HG03139 (cell line): ENCODE measurements at regions not wholly inside any gene's neighbourhood (a gene's known extent, or its start where the extent isn't known, plus 50 kb on each side); places are given as distances from the start of the nearest gene placed in this dataset.
"Not testable (repeated sequence)": the region's sequence is repeated elsewhere in the genome, so short reads cannot be mapped to it uniquely, and the experiment has no call there.

Experiments
- ATAC-seq: cut with Tn5 transposase; IDR thresholded peaks from one replicate; pipeline ENCODE4 v1.9.1; 2021; ENCODE audit not compliant: unreplicated experiment

DNA sequence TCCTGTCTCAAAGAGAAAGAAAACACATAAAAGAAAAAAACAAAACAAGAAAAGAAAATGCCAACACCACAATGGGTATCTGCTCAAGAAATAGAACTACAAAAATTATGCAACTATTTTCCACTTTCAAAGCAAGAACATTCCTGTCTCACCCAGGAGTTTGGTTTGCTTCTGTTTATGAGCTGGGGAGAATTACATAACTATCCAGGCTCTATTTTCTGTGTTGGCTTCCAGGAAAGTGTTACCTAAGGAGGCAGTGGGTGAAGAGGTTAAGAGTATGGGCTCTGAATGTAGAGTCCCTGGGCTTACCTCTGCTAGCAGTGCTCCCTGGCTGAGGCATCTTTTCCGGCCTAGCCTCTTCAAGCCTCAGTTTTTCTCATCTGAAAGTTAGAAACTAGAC, 426.7 kb downstream of the MIAT start:
- no peak for ATAC-seq

DNA sequence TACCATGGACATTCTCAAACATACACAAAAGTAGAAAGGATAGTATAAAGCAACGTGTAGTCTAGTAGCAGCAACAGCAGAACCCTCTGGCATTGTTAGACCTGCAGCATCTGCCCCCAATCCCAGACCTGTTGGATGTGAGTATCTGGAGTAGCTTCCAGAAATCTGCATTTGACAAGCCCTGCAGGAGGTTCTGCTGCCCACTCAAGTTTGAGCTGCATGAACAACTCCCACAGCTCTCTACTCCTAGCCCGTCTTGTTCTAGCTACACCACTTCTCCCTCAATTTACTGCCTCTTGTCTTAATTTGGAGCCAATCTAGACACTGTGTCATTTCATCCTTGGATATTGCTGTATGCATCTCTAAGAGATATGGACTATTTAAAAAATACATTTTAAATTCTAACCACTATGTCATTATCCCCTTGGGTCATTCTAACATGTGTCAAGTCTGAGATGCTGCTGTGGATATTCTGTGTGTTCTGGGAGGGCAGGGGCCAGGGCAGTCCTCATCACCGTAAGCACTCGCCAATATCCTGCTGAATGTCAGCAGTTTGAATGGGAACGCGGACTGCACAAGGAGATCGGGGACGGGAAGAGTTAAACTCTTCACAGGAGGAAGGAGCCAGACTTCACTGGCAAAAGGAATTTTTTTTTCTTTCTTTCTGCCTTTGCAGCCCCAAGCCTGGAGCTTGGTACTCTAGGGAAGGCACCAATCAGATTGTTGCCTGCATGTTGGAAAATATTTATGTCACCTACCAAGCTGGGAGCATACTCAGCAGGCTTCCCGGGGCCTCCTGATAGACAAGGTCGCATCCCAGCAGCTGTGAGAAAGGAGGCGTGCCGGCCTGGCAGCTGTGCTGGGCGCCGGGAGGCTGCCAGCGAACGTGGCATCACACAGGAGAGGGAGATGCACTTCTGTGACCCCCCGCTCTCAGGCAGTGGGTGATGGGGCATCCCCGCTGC, 429.0 kb downstream of the MIAT start:
- ATAC-seq, result no peak

DNA sequence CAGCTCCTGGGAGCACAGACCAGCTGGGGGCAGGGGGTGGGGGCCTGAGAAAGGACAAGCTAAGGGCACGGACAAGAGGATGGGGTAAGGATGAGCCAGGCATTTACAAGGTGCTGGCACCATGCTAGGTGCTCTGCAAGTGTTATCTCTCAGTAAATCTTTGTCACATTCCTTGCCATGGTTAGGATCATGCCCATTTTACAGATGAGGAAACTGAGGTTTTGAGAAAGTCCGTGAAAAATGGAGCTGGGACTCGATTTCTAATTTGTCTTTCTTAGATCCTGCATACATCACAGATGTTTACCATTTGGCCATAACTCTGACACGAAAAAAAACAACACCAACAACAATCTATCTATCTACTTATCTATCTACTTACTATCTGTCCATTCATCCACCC, 429.7 kb downstream of the MIAT start:
- ATAC-seq, result no peak

DNA sequence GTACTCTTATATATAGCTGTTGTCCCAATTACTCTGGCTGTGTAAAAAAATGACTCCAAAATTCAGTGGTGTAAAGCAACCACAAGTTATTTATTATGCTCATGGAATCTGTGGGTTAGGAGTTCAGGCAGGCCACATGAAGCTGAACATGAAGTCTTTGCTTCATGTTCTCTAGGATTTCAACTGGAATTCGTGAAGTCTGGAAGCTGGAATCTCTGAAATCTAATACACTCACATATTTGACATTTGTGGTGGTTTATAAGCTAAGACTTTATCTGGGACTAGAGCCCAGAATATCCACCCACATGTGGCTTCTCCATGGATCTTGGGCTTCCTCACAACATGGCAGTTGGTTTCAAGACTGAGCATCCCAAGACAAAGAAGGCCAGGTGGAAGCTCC, 430.6 kb downstream of the MIAT start:
- no peak for ATAC-seq

DNA sequence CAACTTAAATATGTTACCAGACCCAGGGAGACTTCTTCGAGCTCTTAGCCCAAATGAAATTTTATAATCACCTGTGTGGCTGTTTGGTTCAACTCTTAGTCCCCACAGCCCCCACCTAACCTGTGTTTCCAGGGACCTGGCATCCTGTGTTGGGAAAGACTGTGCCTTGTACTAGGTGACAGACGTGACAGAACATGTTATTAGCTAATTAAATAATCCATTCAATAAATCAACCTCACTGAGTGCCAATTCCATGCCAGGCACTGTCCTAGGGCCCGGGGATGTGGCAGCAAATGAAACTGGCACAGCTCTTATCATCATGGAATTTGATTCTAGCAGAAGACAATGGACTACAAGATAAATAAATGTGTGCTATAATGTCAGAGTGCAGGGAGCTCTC, 431.9 kb downstream of the MIAT start:
- no peak for ATAC-seq

DNA sequence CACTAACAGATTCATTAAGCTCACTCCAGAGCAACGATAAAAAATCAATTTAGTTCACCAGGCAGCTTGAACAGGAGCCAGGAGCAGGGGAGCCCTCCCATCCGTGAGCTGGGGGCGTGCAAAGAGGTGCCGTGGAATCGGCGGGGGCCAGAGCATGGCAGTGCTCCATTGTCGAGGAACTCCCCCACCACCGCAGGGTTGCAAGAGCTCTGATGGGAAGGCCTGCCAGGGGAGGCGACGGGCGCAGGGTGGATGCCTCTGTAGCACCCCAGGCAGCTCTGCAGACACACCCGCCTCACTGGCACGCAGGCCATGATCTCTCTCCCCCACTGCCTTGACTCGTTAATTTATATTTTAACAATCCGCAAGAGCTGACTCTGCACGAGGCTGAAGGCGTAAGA, 433.2 kb downstream of the MIAT start:
- ATAC-seq, result no peak

DNA sequence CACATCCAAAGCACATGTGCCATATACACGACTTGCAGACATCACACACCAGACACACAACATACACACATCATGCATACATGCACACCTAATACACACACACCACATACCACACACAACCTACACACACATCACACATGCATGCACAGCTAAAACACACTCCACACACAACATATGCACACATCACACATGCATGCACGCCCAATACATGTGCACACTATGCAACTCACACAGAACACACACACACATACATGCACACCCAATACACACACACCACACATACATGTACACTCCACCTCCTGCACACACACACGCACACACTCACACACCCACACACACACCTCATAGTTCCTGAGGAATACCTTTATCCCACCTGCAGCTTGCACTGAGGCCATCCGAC, 436.0 kb downstream of the MIAT start:
- ATAC-seq, result no peak

DNA sequence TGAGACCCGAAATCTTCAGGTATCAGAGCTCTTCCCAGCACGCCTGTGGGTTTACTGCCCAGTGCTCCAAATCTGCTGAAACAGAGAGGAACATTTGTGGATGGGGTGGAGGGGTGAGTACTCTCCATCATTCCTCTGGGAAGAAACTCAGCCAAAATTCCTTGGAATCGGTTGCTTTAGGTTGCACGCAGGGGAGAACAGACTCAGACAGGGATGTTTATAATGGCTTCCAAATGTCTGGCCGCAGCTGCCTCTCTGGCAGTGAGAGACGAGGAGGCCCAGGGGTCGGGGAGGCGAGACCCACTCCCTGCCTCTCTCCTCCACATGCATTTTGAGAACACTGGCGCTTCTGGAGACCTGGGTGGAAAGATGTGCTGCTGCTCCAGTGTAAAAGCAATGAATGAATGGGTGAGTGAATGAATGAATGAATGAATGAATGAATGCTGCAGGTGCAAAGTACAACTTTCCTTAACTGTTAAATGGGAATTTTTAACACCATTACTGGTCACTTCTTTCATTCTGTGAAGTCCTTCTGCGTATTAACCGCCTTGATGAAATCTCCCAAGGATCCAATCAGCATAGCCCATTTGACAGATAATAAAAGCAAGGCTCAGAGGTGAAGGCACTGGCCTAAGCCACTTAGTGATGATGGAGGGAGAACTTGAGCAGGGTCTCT, 437.4 kb downstream of the MIAT start:
- no peak for ATAC-seq

DNA sequence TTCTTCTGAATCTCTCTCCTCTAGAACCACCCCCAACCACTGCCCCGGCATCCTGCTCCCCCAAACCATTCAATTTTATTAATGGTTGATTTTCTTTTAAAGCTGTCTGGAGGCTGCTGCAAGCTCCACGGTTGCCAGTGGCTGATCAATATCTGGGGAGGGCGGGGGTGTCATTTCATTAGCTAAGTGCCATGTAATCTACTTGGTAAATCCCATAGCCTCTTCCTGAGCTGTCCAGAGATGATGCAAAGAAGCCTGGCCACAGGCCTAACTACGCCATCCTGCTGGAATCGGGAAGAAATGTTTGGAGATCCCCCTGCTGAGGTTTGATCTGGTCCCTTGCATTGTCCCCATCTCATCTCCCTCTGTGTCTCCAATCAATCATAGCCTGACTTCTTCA, 440.1 kb downstream of the MIAT start:
- ATAC-seq, result no peak

DNA sequence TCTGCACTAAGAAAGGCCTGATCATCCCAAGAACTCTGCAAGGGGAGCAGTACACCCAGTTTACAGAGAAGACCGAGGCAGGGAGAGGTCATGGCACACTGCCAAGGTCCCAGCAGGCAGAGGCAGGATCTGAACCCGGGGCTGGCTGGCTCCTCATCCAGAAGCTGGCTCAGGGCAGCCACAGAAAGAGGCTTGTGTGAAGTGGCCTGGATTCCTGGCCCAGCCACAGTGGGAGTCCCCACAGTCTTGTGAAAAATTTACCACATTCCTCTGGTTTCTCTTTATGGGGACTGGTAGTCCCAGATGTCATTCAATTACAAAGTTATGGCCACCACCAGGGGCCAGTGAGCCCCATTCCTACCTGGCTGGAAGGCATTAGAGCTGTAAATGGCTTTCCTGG, 440.5 kb downstream of the MIAT start:
- no peak for ATAC-seq

DNA sequence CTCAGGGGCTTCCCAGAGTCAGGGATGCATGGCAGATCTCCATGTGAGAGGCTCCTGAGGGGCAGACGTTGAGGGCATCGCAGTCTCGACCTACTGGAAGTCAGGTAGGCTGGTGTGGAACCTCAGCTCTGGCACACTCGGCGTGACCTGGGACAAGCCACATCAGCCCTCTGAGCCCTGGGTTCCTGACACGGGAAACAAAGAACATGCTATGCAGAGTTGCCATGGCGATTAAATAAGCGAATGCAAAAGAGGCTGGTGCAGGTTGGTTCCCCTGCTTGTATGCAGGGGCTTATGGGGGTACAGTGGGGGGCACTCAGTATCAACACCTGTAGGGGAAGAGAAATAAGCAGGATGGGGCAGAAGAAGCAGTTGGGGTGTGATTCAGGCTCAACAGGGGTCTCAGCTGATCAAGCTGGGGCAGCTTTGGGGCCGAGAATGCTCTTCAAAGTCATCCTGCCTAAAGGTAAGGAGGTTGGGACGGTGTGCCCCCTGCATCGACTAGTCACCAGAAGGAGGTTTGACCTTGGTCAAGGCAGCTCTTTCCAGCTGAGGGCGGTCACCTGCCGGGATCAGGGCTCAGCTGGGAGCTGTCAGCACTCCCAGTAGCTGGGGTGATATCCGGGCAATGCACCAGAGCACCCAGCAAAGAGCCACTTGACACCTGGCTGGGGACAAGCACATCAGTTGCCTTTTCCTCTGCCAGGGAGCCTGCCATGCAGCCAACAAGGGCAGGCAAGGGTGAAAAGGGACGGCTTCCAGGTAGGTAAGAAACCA, 442.7 kb downstream of the MIAT start:
- no peak for ATAC-seq

DNA sequence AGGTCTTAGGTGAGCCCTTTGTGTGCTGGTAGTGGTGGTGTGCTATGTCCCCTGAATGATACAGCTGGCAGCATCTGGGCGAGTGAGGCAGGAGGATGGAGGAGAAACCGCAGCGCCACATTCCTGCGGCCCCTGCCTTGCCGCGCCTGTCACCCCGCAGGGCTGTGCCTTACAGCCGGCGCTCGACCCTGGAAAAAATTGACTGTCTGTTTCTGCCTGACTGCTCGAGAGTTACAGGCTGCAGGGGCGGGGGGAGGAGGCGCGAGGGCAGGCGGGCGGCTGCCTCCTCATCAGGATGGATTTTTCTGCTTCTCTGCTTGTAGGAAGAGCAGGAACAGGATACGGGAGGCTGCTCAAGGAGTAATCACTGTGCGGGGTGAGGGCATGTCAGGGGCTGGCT, 443.4 kb downstream of the MIAT start:
- no peak for ATAC-seq

DNA sequence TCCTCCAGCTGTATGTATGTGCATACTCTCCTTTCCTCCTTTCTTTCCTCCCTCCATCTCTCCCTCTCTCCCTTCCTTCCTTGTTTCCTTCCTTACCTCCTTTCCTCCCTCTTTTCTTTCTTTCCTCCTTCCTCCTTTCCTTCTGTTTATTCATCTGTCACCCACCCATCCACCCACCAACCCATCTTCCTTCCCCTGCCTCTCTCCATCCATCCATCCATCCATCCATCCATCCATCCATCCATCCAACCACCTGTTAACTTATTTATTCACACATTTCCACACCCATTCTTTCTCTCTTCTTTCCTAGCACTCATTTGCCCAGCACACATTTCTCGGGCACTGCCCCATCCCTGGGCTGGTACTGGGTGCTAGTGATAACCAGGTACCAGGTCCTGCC, 443.9 kb downstream of the MIAT start:
- no peak for ATAC-seq

DNA sequence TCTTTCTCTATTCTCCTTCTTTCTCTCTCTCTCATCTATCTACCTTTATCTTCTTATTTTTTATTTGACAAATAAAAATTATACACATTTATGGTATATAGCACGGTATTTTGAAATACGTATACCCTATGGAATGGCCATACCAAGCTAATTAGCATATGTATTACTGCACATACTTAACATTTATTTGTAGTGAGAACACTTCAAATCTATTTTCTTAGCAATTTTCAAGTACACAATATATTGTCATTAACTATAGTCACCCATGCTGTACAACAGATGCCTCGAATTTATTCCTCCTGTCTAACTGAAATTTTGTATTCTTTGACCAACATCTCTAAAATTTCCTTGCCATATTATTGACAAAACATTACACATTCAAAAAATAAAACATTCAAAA, 447.1 kb downstream of the MIAT start:
- ATAC-seq, result no peak

DNA sequence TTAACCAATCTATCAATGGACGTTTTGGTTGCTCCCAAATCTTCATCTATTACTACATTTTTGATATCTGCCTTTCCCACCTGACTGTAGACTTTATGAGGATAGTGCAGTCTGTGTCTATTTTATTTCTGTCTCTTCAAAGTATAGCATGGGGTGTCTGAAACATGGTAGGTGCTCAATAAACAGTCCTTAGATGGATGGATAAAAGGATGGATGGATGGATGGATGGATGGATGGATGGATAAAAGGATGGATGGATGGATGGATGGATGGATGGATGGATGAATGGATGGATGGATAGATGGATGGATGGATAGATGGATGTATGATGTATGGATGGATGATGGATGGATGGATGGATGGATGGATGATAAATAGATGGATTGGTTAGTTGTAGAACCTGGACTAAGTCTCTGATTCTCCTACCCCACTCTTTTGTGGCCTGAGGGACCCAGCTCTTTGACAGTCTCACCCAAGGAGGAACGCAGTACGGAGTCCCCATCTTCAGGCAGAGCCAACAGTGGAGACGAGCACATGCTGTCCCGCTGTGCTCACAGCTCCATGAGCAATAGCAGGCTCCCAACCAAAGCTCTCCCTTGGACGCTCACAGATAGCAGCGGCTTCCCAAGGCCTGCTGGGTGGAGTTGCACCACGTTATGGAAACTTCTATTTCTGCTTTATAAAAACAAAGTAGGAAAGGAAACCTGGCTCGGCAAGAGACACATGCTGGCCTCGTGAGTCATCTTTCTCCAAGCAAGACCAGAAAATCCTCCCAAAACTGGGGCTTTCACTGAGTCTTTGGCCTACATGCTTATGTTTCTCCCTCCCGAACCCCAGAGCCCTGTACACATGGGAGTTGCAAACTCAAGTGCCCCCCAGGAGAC, 448.0 kb downstream of the MIAT start:
- ATAC-seq, result no peak

DNA sequence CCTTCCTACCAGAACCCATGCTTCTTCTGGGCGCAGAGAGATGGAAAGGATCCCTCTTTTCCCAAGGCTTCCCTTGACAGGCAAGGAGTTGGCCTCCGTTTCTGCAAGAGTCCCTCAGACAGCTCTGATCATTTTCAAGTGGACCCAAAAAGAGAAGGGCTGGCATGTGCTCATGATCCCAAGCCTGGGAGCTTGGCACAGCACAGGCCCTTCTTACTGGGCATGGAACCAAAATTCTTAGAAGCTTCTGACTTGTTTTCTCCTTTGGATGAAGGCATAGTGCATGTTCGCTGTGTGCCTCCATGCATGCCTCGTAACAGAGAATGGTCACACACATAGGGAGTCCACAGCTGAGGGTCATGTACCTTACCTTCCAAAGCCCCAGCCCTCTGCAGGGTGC, 449.6 kb downstream of the MIAT start:
- no peak for ATAC-seq

DNA sequence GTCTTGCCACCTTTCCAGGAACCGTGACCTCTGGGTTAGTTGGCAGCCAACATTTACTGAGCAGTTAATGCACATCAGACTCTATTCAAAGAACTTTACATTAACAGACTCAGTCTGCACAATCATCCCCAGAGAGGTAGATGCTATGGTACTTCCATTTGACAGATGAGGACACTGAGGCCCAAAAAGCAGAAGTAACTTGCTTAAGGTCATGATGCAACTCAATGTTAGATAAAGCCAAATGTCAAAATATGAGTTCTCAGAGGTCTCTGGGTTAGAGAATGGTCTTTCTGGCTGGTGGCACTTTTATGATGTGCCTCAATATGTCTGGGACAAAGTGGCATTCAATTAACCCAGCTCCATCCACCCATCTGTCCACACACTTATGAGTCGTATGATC, 450.0 kb downstream of the MIAT start:
- ATAC-seq, result no peak

DNA sequence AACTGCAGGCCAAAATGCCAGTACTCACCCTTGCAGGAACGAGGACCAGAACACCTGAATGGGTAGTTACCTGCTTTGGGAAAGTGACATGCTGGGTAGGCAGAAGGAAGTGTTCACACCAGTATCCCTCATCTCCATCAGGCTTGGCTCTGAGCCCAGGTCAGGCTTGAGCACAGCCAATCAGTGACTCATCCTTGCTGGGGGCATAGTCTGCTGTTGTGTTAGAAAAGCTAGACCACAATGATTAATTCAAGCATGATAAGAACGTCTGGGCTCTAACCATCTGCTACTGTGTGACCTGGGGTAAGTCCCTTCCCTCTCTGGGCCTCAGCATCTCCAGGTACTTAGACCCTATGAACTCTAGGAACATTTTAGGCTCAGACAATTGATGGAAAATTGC, 450.4 kb downstream of the MIAT start:
- ATAC-seq, result no peak

DNA sequence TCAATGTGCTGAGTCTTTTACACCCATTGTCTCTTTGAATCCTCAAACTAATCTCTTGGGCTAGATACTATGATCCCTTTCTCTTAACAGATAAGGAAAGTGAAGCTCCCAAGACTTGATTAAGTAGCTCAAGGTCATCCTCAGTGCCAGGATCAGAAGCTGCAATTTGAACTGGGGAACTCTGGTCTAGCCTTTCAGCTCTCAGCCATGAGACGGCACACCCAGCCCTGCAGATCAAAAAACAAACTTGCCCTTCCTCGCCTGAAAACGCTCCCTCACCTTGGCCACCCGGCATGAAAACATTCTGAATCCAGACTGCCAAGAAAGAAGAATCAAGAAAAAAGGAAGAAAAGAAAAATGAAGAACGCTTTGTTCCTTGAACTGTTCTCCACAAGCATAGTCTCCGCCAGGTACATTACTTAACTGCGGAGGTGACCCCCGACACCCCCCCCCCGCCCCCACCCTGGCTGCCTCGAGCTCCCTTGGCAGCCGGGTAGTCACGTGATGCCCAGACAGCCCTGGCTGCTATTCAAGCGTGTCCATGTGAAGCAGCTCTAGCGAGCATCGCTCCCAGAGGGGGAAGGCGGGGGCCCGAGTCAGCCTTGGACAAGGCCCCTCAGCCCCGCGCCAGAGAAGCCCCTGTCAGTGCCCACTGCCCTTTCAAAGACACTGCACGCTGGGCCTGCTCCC, 451.2 kb downstream of the MIAT start:
- no peak for ATAC-seq

DNA sequence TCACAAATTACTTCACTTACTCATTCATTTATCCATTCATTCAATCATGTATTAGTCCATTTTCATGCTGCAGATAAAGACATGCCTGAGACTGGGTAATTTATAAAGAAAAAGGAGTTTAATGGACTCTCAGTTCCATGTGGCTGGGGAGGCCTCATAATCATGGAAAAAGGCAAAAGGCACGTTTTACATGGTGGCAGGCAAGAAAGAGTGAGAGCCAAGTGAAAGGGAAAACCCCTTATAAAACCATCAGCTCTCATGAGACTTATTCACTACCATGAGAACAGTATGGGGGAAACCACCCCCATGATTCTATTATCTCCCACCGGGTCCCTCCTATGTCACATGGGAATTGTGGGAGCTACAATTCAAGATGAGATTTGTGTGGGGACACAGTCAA, 452.0 kb downstream of the MIAT start:
- ATAC-seq, result not testable (repeated sequence)
